GM12873 (cell line): ENCODE measurements at regions not wholly inside any gene's neighbourhood (a gene's known extent, or its start where the extent isn't known, plus 50 kb on each side); places are given as distances from the start of the nearest gene placed in this dataset.

Experiments used
- TF ChIP-seq, protein P1 (sequence below): IDR thresholded peaks from 2 replicates; pipeline ENCODE4 v1.5.1; 2012; ENCODE audit warnings: low read depth, mild to moderate bottlenecking, moderate library complexity, low read length, control low read depth; ENCODE audit not compliant: insufficient read depth; ENCODE audit errors: missing control alignments

DNA sequence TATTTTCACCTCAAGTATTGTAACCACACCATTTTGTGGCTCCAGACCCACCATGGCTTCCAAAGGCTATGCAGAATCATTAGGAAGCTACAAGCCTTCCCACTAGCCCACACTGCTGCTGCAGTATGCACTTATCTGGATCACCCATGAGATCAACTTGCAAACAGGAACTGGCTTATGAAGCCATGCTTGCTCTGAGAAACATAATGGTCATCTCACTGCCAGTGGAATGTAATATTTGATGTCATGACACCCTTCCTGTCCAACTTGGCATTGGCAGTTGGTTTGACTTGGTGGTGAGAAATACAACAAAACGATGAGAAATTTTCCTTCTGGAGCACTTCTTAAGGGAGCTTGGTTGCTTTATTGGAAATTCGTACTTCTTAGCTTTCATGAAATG is 69.3 kb upstream of the FRMD6 start:
- TF ChIP-seq, protein P1, sequence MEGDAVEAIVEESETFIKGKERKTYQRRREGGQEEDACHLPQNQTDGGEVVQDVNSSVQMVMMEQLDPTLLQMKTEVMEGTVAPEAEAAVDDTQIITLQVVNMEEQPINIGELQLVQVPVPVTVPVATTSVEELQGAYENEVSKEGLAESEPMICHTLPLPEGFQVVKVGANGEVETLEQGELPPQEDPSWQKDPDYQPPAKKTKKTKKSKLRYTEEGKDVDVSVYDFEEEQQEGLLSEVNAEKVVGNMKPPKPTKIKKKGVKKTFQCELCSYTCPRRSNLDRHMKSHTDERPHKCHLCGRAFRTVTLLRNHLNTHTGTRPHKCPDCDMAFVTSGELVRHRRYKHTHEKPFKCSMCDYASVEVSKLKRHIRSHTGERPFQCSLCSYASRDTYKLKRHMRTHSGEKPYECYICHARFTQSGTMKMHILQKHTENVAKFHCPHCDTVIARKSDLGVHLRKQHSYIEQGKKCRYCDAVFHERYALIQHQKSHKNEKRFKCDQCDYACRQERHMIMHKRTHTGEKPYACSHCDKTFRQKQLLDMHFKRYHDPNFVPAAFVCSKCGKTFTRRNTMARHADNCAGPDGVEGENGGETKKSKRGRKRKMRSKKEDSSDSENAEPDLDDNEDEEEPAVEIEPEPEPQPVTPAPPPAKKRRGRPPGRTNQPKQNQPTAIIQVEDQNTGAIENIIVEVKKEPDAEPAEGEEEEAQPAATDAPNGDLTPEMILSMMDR: no peak

DNA sequence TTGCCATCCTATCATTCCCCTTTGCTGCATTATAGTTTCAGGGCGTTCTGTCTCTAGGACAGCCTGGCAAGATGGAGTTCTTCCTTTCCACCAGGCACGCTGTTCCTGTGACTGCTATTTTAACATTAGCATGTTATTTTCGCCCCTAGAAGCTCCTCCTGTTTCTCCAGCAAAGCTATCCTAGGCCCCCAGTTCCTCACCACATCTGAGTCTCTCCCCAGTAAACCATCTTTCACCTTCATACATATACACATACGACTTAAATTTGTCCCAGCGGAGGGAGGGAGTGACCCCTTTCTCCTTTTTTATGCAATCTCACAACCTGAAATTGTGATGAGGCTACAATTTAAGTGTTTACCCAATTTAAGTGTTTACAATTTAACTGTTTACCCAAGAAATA is 66.7 kb upstream of the FRMD6 start:
- TF ChIP-seq, protein P1: no peak

DNA sequence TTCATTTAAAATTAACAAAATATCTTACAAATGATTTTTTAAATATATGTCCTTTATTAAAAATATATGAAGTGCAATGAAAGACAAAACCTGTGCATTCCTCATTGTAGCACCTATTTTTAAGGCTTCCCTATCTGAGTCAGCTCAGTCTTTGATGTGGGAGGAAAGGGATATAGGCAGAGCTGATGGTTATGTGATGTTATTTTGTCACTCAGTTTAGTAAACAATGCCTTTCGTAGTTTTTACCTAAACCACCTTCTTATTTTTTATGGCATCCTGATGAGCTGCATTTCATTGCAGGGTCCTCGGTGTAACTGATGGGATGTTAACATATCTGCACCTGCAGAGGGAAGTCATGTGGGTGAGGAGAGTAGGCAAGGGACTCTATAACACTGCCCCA is 58.9 kb upstream of the FRMD6 start:
- TF ChIP-seq, protein P1: no peak

DNA sequence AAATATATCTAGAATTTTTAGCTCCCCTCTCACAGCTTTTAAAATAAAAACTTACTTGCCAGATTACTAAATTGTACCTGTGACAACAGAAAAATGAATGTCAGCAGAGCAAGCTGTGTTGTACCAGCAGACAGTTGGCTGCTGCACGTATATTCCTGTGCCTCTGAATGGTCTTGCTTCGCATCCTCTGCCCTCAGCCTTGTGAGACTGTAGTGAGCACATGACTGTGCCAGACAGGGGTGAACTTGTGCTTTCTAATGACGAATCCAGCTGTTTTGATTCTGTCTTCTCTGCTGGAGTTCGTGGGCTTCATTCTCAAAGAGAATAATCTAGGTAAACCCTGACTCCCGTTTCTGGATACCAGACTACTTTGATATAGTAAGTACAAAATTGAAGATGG is 58.3 kb upstream of the FRMD6 start:
- TF ChIP-seq, protein P1: no peak

DNA sequence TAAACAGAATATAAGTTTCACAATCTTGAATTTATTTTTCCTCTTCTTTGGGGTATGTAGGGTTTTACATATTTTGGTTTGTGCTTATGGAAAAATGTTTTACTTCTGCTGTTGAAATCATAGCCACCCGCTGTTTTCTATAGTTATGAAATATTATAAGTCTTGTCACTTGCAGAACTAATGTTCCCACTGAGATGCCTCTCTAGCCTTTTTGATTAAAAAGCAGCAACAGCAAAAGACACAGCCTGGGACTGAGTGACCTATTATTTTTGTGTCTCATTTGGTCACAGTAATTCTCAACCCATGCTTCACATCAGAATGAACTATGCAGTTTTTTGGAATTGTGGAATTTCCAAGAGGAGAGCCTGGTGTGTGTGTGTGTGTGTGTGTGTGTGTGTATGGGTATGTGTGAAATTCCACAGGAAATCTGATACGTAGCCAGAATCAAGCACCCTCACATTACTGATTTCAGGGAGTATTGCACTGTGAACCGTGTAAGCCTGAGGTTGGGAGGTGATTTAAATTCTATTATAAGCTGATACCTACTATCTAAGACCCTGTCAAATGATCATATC is 55.7 kb upstream of the FRMD6 start:
- TF ChIP-seq, protein P1: no peak

DNA sequence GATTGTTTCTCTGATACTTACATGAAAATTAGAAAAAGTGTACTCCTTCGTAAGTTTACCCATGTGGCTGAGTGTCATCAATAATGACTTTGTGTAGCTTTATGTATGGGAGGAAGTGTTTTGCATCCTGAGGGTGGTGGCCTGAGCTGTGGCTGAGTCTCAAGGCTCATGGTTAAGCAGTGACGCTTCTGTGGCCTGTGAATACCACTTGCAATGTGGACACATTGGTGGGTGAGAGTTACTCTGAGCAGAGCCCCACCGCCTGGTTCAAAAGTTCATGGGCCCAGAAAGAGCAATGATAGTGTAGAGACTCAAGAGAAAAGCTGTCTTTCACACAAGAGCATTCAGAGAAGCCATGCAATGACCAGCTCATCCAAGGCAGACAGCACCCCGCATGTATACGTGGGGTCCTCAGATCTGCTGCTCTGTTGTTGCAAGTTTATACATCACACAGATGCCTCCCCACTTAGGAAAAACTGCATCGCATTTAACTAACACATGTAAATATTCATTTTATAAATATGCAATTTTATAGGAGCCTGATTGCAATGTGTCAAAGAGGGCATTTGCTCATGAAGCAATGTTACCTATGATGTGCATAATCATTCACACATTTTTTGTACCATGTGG is 55.1 kb upstream of the FRMD6 start:
- TF ChIP-seq, protein P1: no peak

DNA sequence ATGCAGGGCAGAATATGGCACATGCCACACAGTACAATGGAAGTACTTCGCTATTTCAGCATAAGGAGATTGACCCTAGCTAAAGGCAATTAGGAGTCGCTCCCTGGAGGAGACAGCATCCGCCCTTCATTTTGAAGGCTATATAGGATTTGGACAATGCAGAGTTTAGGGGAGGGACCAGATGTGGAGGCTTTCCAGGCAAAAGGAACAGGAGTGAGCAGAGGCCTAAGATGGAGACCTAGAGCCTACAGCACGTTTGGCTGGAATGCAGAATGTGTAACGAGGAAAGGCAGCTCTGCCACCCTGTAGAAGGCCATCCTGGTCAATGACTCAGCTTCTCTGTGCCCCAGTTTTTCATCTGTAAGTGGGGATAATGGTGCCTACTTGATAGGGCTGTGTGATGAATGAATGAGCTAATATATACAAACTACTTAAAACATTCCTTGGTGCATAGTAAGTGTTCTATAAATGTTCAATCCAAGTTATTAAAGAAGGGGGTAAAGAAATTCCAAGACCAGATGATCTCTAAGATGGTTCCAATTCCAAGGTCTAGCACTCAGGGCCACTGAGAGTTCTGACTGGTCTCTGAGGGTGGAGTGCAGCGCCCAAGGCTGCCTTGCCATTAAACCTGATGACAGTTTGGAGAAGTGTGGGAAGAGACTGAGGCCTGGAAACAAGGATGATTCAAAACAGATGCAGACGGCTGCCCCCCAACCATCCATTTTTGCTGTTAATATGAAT is 54.3 kb upstream of the FRMD6 start:
- TF ChIP-seq, protein P1: no peak
